Immature natural killer cell (primary cell): ENCODE measurements at regions not wholly inside any gene's neighbourhood (a gene's known extent, or its start where the extent isn't known, plus 50 kb on each side); places are given as distances from the start of the nearest gene placed in this dataset.

Experiments
- DNase-seq, 3 donors: peaks; one replicate each; pipeline ENCODE4 v3.0.0; 2022; ENCODE audit warnings: mixed read lengths in 1 of 3
- H3K27ac Mint-ChIP-seq, 6 donors: one replicate each; pipeline ENCODE4 v1.8.0; 2020; ENCODE audit warnings: mixed read lengths in 6 of 6, mild to moderate bottlenecking in 5 of 6, inconsistent platforms in 4 of 6, moderate library complexity in 3 of 6
- H3K27me3 Mint-ChIP-seq, 3 donors: one replicate each; pipeline ENCODE4 v1.8.0; 2020 to 2021; ENCODE audit warnings: low read depth in 3 of 3, mild to moderate bottlenecking in 3 of 3, mixed read lengths in 3 of 3, moderate library complexity in 3 of 3, inconsistent platforms in 1 of 3
- H3K36me3 Mint-ChIP-seq, 3 donors: one replicate each; pipeline ENCODE4 v1.8.0; 2020; ENCODE audit warnings: mixed read lengths in 3 of 3, inconsistent platforms in 2 of 3, mild to moderate bottlenecking in 2 of 3
- H3K4me1 Mint-ChIP-seq, 2 donors: one replicate each; pipeline ENCODE4 v1.8.0; 2020; ENCODE audit warnings: inconsistent platforms in 2 of 2, mild to moderate bottlenecking in 2 of 2, mixed read lengths in 2 of 2, moderate library complexity in 1 of 2
- H3K4me3 Mint-ChIP-seq, 5 donors: one replicate each; pipeline ENCODE4 v1.8.0; 2020; ENCODE audit warnings: mild to moderate bottlenecking in 5 of 5, mixed read lengths in 5 of 5, inconsistent platforms in 3 of 5, moderate library complexity in 3 of 5
- H3K9me3 Mint-ChIP-seq, 6 donors: one replicate each; pipeline ENCODE4 v1.8.0; 2020; ENCODE audit warnings: mild to moderate bottlenecking in 6 of 6, mixed read lengths in 6 of 6, inconsistent platforms in 4 of 6, moderate library complexity in 3 of 6

DNA sequence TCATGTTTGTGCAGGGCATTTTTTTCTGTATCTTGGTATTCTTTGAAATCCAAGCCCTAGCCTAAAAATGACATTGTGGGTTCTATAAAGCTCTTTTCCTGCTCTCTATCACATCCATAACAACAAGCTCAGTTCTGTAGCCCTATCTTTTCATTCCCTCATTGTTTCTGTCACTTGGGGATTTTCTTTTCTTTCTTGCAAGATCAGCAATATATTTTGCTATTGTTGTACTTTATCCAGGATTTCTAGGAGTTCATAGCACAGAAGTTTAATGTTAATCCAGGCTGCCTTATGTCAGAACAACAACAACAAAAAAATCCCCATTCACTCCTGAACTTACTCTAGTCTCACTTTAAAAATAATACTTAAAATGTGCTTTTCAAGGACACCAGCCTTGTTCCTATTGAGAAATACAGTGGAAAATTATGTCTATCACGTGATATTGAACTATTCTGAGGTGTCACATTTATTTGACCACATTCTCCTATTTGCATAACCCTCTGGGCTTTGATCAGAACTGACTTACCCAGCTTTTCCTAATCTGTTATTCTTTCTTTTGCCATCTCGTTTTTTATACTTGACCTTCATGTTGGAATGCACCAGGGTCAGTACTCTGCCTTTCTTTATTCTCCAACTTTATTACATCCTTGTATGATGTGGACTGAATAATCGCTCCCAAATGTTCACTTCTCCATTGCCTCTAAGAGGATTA, 112.8 kb downstream of the MAGEB5 start:
- peaks cover 0 to 4% (median 0%) of the 10 kb centered on the region in 3 donors for H3K27me3 Mint-ChIP-seq
- H3K4me1 Mint-ChIP-seq = no peaks in the 10 kb centered on the region
- H3K36me3 Mint-ChIP-seq = no peaks in the 10 kb centered on the region

DNA sequence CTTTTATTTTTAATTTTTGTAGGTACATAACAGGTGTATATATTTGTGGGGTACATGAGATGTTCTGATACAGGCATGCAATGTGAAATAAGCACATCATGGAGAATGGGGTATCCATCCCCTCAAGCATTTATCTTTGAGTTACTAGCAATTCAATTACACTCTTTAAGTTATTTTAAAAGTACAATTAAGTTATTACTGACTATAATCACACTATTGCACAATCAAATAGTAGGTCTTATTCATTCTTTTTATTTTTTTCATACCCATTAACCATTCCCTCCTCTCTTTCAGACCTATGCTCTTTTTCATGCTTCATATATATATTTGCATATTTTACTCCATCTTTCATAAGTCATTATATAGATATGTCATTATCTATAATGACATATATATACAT, 93.3 kb downstream of the MAGEB5 start:
- Mint-ChIP-seq H3K9me3 (peaks cover 0 to 13% (median 6%) of the 10 kb centered on the region in 6 donors), H3K4me1 (no peaks in the 10 kb centered on the region), H3K36me3 (no peaks in the 10 kb centered on the region), H3K27me3 (peaks cover 0 to 4% (median 2%) of the 10 kb centered on the region in 3 donors), H3K4me3 (no peak overlapping the region), H3K27ac (no peak overlapping the region)
- no peak for DNase-seq

More for the DNA sequence above, 112.8 kb downstream of the MAGEB5 start:
- peaks cover 2 to 13% (median 5%) of the 10 kb centered on the region in 6 donors for H3K9me3 Mint-ChIP-seq
- H3K27ac Mint-ChIP-seq = no peak overlapping the region
- H3K4me3 Mint-ChIP-seq = no peak overlapping the region
- DNase-seq = no peak

DNA sequence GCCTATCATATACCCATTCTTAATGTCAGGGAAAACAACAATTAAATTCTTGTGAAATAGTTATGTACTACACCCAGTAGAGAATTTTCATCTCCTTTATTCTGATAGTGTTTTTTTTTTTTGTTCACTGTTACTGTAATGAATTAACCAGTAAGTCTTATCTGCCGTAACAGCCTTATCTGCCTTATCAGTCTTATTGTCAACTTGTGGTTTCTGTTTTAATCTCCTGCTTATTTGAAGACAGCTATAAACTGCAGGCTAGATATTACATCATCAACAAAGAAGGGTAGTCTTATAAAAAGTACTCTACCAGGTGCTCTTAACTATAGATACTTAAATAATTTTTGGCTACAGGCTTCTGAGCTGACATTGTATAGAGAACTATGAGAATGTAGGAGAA, 79.5 kb downstream of the MAGEB5 start:
- no peaks in the 10 kb centered on the region for H3K4me1 Mint-ChIP-seq
- H3K27me3 Mint-ChIP-seq = no peaks in the 10 kb centered on the region
- no peak overlapping the region for H3K4me3 Mint-ChIP-seq
- no peak overlapping the region for H3K27ac Mint-ChIP-seq
- no peak for DNase-seq
- peaks cover 0 to 4% (median 0%) of the 10 kb centered on the region in 3 donors for H3K36me3 Mint-ChIP-seq
- H3K9me3 Mint-ChIP-seq = peaks cover 3 to 9% (median 6%) of the 10 kb centered on the region in 6 donors

DNA sequence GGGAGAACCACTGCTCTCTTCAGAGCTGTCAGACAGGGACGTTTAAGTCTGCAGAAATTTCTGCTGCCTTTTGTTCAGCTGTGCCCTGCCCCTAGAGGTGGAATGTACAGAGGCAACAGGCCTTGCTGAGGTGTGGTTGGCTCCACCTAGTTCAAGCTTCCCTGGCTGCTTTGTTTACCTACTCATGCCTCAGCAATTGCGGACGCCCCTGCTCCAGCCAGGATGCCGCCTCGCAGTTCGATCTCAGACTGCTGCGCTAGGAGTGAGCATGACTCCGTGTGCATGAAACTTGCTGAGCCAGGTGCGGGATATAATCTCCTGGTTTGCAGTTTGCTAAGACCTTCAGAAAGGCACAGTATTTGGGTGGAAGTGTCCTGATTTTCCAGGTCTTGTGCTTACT, 70.9 kb downstream of the MAGEB5 start:
- no peaks in the 10 kb centered on the region for H3K4me1 Mint-ChIP-seq
- no peak overlapping the region for H3K4me3 Mint-ChIP-seq
- DNase-seq = no peak
- no peak overlapping the region for H3K27ac Mint-ChIP-seq
- H3K27me3 Mint-ChIP-seq = peaks cover 2 to 10% (median 2%) of the 10 kb centered on the region in 3 donors
- H3K36me3 Mint-ChIP-seq = peaks cover 0 to 7% (median 0%) of the 10 kb centered on the region in 3 donors
- peaks cover 9 to 25% (median 19%) of the 10 kb centered on the region in 6 donors for H3K9me3 Mint-ChIP-seq
